HTR-8/SVneo (cell line): ENCODE measurements at regions not wholly inside any gene's neighbourhood (a gene's known extent, or its start where the extent isn't known, plus 50 kb on each side); places are given as distances from the start of the nearest gene placed in this dataset.
"Not testable (repeated sequence)": the region's sequence is repeated elsewhere in the genome, so short reads cannot be mapped to it uniquely, and the experiment has no call there.

ENCODE experiments used
- DNase-seq: peaks from one replicate; pipeline ENCODE4 v3.0.0; 2011; ENCODE audit warnings: low spot score, mixed read lengths; ENCODE audit not compliant: insufficient read length
- FAIRE-seq: peaks from 2 replicates; lab custom pipeline; 2011; peaks lifted over from hg19 to GRCh38; lab: Jason Lieb, UNC

- FAIRE-seq, result no peak
- DNase-seq, result no peak
These were observed 133.8 kb downstream of the ATXN7L3B start for GRCh38 chr12:74671421-74671820.

DNA sequence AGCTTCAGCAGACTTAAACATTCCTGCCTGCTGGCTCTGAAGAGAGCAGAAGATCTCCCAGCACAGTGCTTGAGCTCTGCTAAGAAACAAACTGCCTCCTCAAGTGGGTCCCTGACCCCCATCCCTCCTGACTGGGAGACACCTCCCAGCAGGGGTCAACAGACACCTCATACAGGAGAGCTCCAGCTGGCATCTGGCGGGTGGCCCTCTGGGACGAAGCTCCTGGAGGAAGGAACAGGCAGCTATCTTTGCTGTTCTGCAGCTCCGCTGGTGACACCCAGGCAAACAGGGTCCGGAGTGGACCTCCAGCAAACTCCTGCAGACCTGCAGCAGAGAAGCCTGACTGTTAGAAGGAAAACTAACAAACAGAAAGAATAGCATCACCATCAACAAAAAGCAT, 139.3 kb downstream of the ATXN7L3B start:
- not testable (repeated sequence) for FAIRE-seq, DNase-seq

DNA sequence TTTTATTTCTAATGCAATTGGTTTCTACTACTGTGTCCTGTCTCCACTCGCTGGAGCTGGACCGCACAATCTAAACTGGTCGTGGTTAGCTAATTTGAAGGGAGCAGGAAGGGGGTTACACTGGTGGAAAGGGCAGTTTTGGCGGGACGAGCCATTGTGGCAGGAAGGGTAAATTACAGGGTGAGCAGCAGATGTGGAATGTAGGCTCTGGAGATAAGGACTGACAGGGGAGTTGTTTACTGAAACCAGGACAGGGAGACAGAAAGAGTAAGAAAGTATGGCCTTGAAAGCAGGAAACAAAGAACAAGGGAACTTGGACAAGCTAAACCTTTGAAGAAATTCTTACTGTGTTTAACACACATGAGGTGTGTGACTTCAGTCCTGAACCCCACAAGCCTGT, 147.8 kb downstream of the ATXN7L3B start:
- no peak for FAIRE-seq

DNA sequence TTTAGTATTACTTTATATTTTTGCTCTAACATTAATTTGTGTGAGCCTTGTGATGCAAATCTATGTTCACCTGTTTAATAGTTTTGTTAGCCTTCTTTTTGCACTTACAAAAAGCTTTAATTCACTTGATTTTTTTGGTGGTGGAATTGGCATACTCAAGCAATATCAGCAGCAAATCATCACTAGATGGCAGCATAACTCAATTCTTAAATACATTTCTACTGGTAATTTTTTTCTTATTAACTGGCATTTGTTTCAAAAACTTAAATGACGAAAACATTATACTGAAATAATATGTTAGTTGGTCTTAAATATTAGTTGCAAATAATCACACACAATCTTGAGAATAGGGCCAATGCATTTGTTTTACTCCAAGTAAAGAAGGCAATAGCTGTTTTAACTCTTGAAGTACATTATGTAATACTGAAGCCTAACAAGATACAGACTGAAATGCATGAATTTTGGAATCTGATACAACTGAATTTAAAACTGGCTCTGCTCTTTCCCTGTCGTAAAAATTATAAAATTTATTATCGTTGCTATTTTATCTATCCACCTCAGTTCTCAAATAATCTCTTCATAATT, 151.5 kb downstream of the ATXN7L3B start:
- FAIRE-seq (no peak), DNase-seq (peak; percentile 8)

More for the DNA sequence above, 147.8 kb downstream of the ATXN7L3B start:
- no peak for DNase-seq

- DNase-seq (no peak), FAIRE-seq (no peak)
These were observed 152.3 kb downstream of the ATXN7L3B start for GRCh38 chr12:74689929-74690328.

DNA sequence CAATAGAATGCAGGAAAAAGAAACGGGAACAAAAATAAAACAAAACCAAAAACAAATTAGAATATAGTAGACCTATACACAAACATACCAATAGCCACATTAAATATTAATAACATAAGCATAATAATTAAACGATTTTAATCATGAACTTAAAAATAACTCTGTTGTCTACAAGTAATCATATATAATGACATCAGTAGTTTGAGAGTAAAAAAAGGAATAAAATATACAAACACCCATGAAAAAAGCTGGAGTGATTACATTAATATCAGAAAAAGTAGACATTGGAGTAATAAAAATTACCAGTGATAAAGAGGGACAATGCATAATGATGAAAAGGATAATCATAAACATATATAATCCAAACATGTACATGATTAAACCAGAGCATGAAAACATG, 181.8 kb downstream of the ATXN7L3B start:
- FAIRE-seq (no peak), DNase-seq (no peak)

DNA sequence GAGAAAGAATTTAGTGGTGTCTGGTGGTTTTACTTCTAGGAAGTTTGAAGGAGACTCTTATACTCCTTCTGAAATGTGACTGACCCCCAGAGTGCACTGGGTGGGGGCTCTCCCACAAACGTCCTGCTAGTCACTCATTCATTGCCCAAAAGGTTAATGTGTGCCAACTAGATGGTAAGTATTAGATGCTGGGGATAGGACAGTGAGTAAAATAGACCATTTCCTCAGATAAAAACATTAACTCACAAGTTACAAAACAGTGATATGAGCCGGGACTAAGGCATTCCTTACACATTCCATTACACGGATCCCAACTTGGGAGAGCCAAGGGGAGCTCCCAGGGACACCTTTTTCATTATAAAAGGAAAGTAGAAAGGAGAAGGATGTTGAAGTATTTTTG, 185.1 kb downstream of the ATXN7L3B start:
- no peak for FAIRE-seq

GRCh38 chr12:74725154-74725553, 187.5 kb downstream of the ATXN7L3B start:
- FAIRE-seq (no peak), DNase-seq (peak; percentile 10)

More for the DNA sequence above, 185.1 kb downstream of the ATXN7L3B start:
- no peak for DNase-seq

DNA sequence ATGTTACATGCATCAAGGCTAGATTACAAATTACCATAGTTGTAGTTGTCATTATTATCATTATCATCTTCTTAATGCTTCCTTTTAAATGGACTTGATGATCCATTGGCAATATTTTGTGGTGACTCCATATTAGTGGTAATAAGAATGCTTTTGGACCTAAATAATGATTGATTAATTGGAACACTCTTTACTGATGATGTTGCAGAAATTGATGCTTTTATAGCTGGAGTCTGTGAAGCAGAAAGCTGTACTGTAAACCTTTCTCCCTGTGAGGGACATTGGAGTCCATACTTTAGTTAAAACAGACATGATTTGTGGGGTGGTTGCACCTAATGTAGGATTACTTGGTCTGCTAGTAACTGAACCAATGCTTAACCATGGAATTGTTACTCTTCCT, 190.4 kb downstream of the ATXN7L3B start:
- FAIRE-seq (no peak), DNase-seq (no peak)

DNA sequence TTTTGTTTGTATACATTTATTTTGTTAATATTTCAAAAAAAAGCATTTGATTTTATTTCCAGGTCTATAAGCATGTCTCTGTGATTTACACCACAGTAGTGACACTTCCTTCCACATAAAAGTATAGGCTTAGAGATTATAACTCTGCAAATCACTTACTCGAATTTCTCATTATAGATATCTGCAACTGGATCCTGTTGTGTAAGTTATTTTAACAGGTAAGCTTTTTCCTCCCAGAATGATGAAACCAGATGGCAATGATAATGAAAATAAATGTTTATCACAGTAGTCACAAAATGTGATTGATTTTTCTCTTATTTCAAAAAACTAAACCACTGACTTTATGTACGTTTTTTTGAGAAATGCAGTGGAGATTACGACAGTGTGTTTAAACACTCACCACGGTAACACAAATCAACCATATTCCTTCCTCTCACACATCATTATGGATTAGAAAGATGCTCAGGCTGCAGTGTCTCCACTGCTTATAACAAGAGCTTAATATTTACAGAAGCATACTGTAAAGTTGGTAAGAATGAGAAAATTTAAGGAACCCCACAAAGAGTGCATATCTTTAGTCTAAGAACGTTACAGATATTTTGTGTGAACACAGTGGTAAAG, 194.6 kb downstream of the ATXN7L3B start:
- DNase-seq (no peak), FAIRE-seq (no peak)

DNA sequence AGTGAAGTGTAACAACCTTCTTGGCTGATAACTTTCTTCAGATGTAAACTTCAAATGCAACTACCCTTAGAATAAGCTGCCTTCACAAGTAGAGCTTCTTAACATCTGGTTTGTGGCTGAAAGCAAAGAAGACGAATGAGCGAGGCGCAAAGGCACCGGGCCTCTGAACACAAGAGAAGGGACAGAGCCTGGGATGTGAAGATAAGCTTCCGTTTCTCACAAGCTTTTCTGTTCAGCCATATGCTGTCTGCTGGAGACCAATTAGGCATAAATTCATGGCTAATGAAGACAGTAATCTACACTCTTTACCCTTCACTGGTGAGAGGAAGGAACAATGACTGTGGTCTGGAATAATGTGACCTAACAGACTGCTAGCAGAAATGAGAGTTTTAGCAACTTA, 195.2 kb downstream of the ATXN7L3B start:
- DNase-seq, result no peak
- no peak for FAIRE-seq

DNA sequence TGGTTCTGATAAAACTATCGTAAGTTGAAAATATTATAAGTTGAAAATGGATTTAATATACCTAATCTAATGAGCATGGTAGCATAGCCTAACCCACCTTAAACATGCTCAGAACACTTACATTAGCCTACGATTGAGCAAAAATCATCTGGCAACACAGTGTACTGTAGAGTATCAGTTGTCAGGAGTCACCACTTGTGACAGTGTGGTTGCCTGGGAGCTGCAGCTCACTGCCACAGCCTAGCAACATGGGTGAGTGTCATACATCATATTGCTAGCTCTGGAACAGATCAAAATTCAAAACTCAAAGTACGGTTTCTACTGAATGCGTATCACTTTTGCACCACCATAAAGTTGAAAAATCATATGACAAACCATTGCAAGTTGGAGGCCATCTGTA, 203.5 kb downstream of the ATXN7L3B start:
- FAIRE-seq (no peak), DNase-seq (no peak)

GRCh38 chr12:74747305-74747704, 209.7 kb downstream of the ATXN7L3B start:
- no peak for DNase-seq
- FAIRE-seq, result no peak

- FAIRE-seq (no peak), DNase-seq (no peak)
These were observed 213.8 kb downstream of the ATXN7L3B start for GRCh38 chr12:74751441-74751840.

- no peak for FAIRE-seq
These were observed 214.6 kb downstream of the ATXN7L3B start for GRCh38 chr12:74752215-74752614.

DNA sequence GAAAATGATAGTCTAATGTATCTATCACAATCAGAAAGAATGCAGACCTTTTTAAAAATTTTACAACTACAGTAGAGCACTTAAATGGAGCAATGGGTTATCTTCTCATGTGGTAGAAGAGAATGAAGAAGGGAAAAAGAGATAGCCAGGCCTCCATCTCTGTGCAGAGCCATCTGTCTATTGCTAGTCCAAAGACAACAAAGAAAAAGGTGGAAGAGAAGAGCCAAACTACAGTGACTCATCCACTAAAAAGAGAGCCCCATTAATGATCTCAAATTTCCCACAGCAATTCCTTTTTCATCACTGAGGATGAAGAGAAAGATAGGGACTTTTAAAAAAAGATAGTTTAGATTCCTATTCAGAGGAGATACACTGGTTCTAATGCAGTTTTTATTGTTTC, 232.9 kb downstream of the ATXN7L3B start:
- no peak for DNase-seq
- no peak for FAIRE-seq

More at GRCh38 chr12:74752215-74752614, 214.6 kb downstream of the ATXN7L3B start:
- DNase-seq, result no peak

DNA sequence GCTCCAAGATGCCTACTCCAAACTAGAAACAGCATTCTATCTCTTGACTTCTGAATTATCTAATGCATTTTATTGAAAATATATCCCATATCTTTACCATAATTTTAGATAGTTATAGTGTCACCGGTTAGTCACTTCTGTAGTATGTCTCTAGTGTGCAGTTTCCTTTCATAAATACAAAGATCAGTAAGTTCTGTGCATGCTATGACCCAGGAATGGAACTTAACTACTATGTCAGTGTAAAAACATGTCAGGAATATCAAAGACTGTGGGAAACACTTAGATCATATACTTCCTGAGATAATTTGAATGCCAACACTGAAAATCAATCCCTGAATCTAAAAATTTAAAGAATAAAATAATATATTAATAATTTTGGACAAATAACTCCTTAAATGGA, 237.6 kb downstream of the ATXN7L3B start:
- no peak for FAIRE-seq
- no peak for DNase-seq

DNA sequence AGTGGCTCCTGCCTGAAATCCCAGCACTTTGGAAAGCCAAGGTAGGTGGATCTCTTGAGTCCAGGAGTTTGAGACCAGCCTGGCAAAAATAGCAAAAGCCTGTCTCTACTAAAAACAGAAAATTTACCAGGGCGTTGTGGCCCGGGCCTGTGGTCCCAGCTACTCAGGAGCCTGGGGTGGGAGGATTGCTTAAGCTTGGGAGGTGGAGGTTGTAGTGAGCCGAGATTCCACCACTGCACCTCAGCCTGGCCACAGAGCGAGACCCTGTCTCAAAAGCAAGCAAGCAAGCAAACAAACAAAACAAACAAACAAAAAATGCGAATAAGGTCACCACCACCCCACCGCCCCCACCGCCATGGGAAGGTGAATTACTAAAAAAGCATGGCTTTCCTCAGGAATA, 238.7 kb downstream of the ATXN7L3B start:
- FAIRE-seq, result no peak
- DNase-seq, result no peak

DNA sequence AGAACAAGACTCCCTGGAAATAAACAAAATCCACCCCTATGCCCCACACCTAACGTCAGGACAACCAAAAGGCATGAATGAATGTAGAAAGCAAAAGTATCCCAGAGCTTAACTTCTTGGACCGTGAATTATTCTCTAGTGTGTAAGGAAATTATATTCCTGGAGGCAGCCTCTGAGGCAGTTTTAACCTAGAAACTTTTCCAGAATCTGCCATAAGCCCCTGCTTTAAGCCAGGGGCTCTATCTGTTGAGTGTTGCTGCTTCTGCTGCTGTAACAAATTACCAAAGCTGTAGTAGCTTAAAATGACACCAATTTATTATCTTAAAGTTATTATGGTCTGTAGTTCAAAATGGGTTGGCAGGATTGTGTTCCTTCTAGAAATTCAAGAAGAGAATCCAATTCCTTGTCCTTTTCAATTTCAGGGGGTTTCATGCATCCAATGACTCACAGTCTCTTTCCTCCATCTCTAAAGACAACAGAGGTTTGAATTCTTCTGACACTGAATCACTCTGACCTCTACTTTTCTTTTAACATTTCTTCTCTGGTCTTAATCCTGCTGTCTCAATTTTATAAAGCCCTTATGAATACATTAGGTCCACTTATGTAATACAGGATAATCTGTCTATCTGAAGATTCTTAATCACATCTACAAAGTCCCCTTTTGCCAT, 242.7 kb downstream of the ATXN7L3B start:
- FAIRE-seq (no peak), DNase-seq (peak; percentile 24)

- not testable (repeated sequence) for FAIRE-seq, DNase-seq
These were observed 243.2 kb downstream of the ATXN7L3B start for GRCh38 chr12:74780850-74781241.

DNA sequence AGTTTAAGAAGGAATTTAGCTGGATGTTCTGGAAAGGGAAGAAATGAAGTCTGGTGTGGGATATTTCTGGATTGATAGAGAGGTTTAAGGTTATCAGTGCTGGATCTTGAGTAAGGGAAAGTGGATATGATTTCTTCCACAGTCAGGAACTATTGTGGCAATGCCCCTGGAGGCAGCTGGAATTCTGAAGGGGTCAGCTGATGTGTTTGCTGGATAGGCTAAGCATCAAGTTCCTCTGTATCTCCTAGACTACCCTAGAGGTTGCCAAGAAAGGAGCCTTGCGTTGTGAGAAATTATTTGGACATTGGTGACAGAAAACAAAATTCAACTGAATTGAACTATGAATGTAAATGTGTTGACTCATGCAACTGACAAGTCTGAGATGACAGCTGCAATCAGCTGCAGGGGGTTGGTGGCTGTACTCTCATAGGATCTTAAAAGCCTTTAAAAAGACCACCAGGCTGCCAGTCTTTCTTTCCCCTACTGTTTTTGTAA, 244.4 kb downstream of the ATXN7L3B start:
- no peak for DNase-seq
- FAIRE-seq, result no peak
